MCF 10A (cell line): ENCODE measurements at regions not wholly inside any gene's neighbourhood (a gene's known extent, or its start where the extent isn't known, plus 50 kb on each side); places are given as distances from the start of the nearest gene placed in this dataset.

Experiments
- BruUV-seq: library from RNA; stranded (reverse); fragments of 400-500 nt; replicated peaks from 2 replicates; lab custom pipeline; 2021; lab: Mats Ljungman, UMichigan
- CTCF ChIA-PET: fragments of 300-600 bp; sonication (Branson Sonifier 250); formaldehyde crosslinking; extraction: SDS; loops from one replicate; lab custom pipeline; 2021; ENCODE audit warnings: antibody characterized with exemption, inconsistent platforms; lab: Yijun Ruan, JAX
- POLR2A ChIA-PET: fragments of 300-600, 350-650 bp; sonication (Branson Sonifier 250); formaldehyde crosslinking; extraction: SDS; loops from one replicate; lab custom pipeline; 2020; ENCODE audit warnings: antibody characterized with exemption, inconsistent platforms; lab: Yijun Ruan, JAX
- DNase-seq: peaks from one replicate; pipeline ENCODE4 v3.0.0-alpha.2; 2018; ENCODE audit not compliant: unreplicated experiment
- H3K27ac Mint-ChIP-seq: one replicate; pipeline ENCODE4 v1.8.0; 2022; ENCODE audit warnings: mild to moderate bottlenecking, low read depth, mixed read lengths; ENCODE audit not compliant: unreplicated experiment
- H3K27me3 Mint-ChIP-seq: one replicate; pipeline ENCODE4 v1.8.0; 2022; ENCODE audit warnings: mixed read lengths; ENCODE audit not compliant: insufficient read depth, unreplicated experiment
- H3K36me3 Mint-ChIP-seq: one replicate; pipeline ENCODE4 v1.8.0; 2022; ENCODE audit warnings: mild to moderate bottlenecking, moderate library complexity, mixed read lengths; ENCODE audit not compliant: insufficient read depth, unreplicated experiment
- H3K4me1 Mint-ChIP-seq: one replicate; pipeline ENCODE4 v1.8.0; 2022; ENCODE audit warnings: mixed read lengths; ENCODE audit not compliant: insufficient read depth, unreplicated experiment
- H3K4me3 Mint-ChIP-seq: one replicate; pipeline ENCODE4 v1.8.0; 2022; ENCODE audit warnings: mild to moderate bottlenecking, moderate library complexity, mixed read lengths; ENCODE audit not compliant: unreplicated experiment
- H3K9me3 Mint-ChIP-seq: one replicate; pipeline ENCODE4 v1.8.0; 2022; ENCODE audit warnings: mixed read lengths; ENCODE audit not compliant: unreplicated experiment
- CTCF ChIP-seq: fragments of 200-600 bp; IDR thresholded peaks from one replicate; pipeline ENCODE4 v1.8.0; 2022; ENCODE audit warnings: antibody characterized with exemption, mild to moderate bottlenecking; ENCODE audit not compliant: unreplicated experiment
- intact Hi-C: fragments of 100-400 bp; cut with micrococcal nuclease; formaldehyde crosslinking; loops from 2 replicates; pipeline ENCODE4 v1.14.1; 2022

DNA sequence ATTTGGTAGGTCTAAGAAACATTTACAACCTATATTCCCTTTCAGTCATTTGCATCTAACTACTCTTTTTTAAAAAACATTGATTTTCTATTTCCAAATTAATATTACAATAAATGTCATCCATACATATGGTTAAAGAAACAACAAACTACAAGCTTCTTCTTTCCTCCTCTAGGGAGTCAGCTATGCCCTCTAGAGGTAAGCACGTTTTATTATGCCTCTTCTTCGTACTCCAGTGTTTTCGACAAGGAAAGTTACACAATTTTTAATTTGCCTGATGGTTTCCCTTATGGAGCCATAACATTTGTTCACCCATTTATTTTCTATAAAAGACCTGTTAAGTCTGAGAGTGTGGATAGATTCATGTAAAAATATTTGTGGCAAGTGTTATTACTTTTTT, 183.4 kb upstream of the CDH7 start:
- ChIA-PET POLR2A (no interaction called here), CTCF (interaction anchor here (0.5 to 0.7 kb wide), 3 partner anchors 57 to 1553 kb away, joined by 3 to 4 read pairs (median 4); no protein-coding TSS in a partner anchor)
- Mint-ChIP-seq H3K4me3 (no peak overlapping the region), H3K36me3 (no peaks in the 10 kb centered on the region), H3K27ac (no peak overlapping the region), H3K4me1 (no peaks in the 10 kb centered on the region), H3K27me3 (no peaks in the 10 kb centered on the region), H3K9me3 (no peaks in the 10 kb centered on the region)
- intact Hi-C loops, result no loop called here
- peak; percentile 43 for DNase-seq
- peak; percentile 37 for TF ChIP-seq CTCF
- no TSS peak for BruUV-seq

DNA sequence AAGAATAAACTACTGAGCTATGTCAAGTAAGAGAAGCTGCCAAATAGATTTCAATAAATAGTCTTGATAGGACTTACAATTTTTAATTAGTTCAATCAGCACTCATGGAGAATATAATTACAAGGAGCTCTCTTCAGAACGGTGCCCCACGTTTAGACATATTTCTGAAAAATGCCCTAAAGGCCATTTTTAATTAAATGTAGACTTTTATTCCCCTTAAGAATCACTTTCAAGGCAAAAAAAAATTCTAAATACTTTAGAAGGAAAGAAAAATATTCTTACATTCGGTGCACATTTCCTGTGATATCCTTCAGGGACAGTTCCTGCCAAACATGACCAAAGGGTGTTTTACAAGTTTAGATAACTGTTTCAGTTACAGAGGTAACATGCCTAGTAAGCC, 202.5 kb upstream of the CDH7 start:
- Mint-ChIP-seq H3K36me3 (no peaks in the 10 kb centered on the region), H3K9me3 (no peaks in the 10 kb centered on the region), H3K4me1 (no peaks in the 10 kb centered on the region), H3K27me3 (peaks cover 48% of the 10 kb centered on the region), H3K27ac (no peak overlapping the region), H3K4me3 (no peak overlapping the region)
- intact Hi-C loops, result no loop called here
- ChIA-PET POLR2A (interaction anchor here (0.6 kb wide), 1 partner anchor 235 kb away, joined by 4 read pairs; no protein-coding TSS in a partner anchor), CTCF (no interaction called here)
- BruUV-seq, result no TSS peak
- TF ChIP-seq CTCF, result no peak
- DNase-seq, result no peak

GRCh38 chr18:65547046-65547445, 203.8 kb upstream of the CDH7 start:
- no peaks in the 10 kb centered on the region for H3K9me3 Mint-ChIP-seq
- H3K4me1 Mint-ChIP-seq, result no peaks in the 10 kb centered on the region
- no peak for TF ChIP-seq CTCF
- intact Hi-C loops, result no loop called here
- H3K4me3 Mint-ChIP-seq, result no peak overlapping the region
- H3K27ac Mint-ChIP-seq, result no peak overlapping the region
- CTCF ChIA-PET, result interaction anchor here (0.7 kb wide), 1 partner anchor 10 kb away, joined by 8 read pairs; no protein-coding TSS in a partner anchor
- POLR2A ChIA-PET, result interaction anchor here (0.6 kb wide), 1 partner anchor 749 kb away, joined by 5 read pairs; no protein-coding TSS in a partner anchor
- peaks cover 49% of the 10 kb centered on the region for H3K27me3 Mint-ChIP-seq
- no peaks in the 10 kb centered on the region for H3K36me3 Mint-ChIP-seq
- peak; percentile 23 for DNase-seq
- no TSS peak for BruUV-seq

DNA sequence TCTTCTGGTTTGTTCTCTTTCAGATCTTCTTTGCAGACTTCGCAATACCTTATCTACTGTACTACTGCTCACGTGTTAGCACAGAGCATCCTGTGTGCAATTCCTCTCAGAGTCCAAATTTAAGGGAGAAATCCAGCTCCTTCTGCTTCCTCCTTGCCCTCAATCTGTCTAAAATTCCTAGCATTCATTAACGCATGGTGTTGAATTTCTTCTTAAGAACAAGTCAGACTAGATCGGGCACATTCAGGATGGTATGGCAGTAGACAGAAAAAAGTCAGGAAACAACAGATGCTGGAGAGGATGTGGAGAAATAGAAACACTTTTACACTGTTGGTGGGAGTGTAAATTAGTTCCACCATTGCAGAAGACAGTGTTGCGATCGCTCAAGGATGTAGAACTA, 206.1 kb upstream of the CDH7 start:
- intact Hi-C loops, result no loop called here
- no peak for TF ChIP-seq CTCF
- Mint-ChIP-seq H3K9me3 (no peaks in the 10 kb centered on the region), H3K4me1 (no peaks in the 10 kb centered on the region), H3K4me3 (no peak overlapping the region), H3K27ac (no peak overlapping the region), H3K27me3 (peaks cover 47% of the 10 kb centered on the region), H3K36me3 (no peaks in the 10 kb centered on the region)
- BruUV-seq, result no TSS peak
- no peak for DNase-seq
- ChIA-PET POLR2A (interaction anchor here (1.3 kb wide), 1 partner anchor 29 kb away, joined by 3 read pairs; no protein-coding TSS in a partner anchor), CTCF (no interaction called here)
